ENCODE measurements at regions not wholly inside any gene's neighbourhood (a gene's known extent, or its start where the extent isn't known, plus 50 kb on each side); places are given as distances from the start of the nearest gene placed in this dataset.

GRCh38 chr20:40254023-40254772, 434.8 kb downstream of the MAFB start:
- Histone ChIP-seq H3K4me1 (ENCODE audit: insufficient read depth, low read length) (no peaks in the 10 kb centered on the region), H3K36me3 (ENCODE audit: insufficient read depth, low read length) (no peaks in the 10 kb centered on the region), H3K9me3 (ENCODE audit: insufficient read depth, low read depth, low read length) (no peaks in the 10 kb centered on the region), H3K27ac (ENCODE audit: low read depth, low read length) (no peak overlapping the region), H3K27me3 (ENCODE audit: insufficient read depth, low read length) (no peaks in the 10 kb centered on the region), H3K4me3 (ENCODE audit: low read length) (no peak overlapping the region), H3K9ac (ENCODE audit: low read depth, low read length) (no peak overlapping the region)
- 89% methylated on average over 3 of the region's 6 CpGs for WGBS

- 78% methylated on average over 9 of the region's 9 CpGs for WGBS
- Histone ChIP-seq H3K36me3 (ENCODE audit: insufficient read depth, low read length) (no peaks in the 10 kb centered on the region), H3K27me3 (ENCODE audit: insufficient read depth, low read length) (no peaks in the 10 kb centered on the region), H3K9me3 (ENCODE audit: insufficient read depth, low read depth, low read length) (no peaks in the 10 kb centered on the region), H3K4me1 (ENCODE audit: insufficient read depth, low read length) (no peaks in the 10 kb centered on the region), H3K4me3 (ENCODE audit: low read length) (no peak overlapping the region), H3K9ac (ENCODE audit: low read depth, low read length) (no peak overlapping the region), H3K27ac (ENCODE audit: low read depth, low read length) (no peak overlapping the region)
These were observed 437.6 kb downstream of the MAFB start for GRCh38 chr20:40251284-40251932.

- WGBS: 95% methylated on average over 3 of the region's 3 CpGs
These were observed 439.2 kb downstream of the MAFB start for GRCh38 chr20:40249805-40250204.

GRCh38 chr20:40245829-40246228, 443.2 kb downstream of the MAFB start:
- Histone ChIP-seq H3K4me3 (ENCODE audit: low read length) (no peak overlapping the region), H3K4me1 (ENCODE audit: insufficient read depth, low read length) (no peaks in the 10 kb centered on the region), H3K9ac (ENCODE audit: low read depth, low read length) (no peak overlapping the region), H3K36me3 (ENCODE audit: insufficient read depth, low read length) (no peaks in the 10 kb centered on the region), H3K27ac (ENCODE audit: low read depth, low read length) (no peak overlapping the region), H3K9me3 (ENCODE audit: insufficient read depth, low read depth, low read length) (no peaks in the 10 kb centered on the region), H3K27me3 (ENCODE audit: insufficient read depth, low read length) (no peaks in the 10 kb centered on the region)

More at GRCh38 chr20:40249805-40250204, 439.2 kb downstream of the MAFB start:
- no peak overlapping the region for H3K27ac ChIP-seq (ENCODE audit: low read depth, low read length)
- H3K4me1 ChIP-seq (ENCODE audit: insufficient read depth, low read length): no peaks in the 10 kb centered on the region
- H3K36me3 ChIP-seq (ENCODE audit: insufficient read depth, low read length): no peaks in the 10 kb centered on the region
- no peaks in the 10 kb centered on the region for H3K27me3 ChIP-seq (ENCODE audit: insufficient read depth, low read length)
- no peaks in the 10 kb centered on the region for H3K9me3 ChIP-seq (ENCODE audit: insufficient read depth, low read depth, low read length)
- H3K9ac ChIP-seq (ENCODE audit: low read depth, low read length): no peak overlapping the region
- H3K4me3 ChIP-seq (ENCODE audit: low read length): no peak overlapping the region

- H3K4me3 ChIP-seq (ENCODE audit: low read length): no peak overlapping the region
- 94% methylated on average over 4 of the region's 4 CpGs for WGBS
- no peaks in the 10 kb centered on the region for H3K9me3 ChIP-seq (ENCODE audit: insufficient read depth, low read depth, low read length)
- no peak overlapping the region for H3K9ac ChIP-seq (ENCODE audit: low read depth, low read length)
- H3K4me1 ChIP-seq (ENCODE audit: insufficient read depth, low read length): no peaks in the 10 kb centered on the region
- H3K36me3 ChIP-seq (ENCODE audit: insufficient read depth, low read length): no peaks in the 10 kb centered on the region
- no peak overlapping the region for H3K27ac ChIP-seq (ENCODE audit: low read depth, low read length)
- H3K27me3 ChIP-seq (ENCODE audit: insufficient read depth, low read length): no peaks in the 10 kb centered on the region
These were observed 444.8 kb downstream of the MAFB start for GRCh38 chr20:40244286-40244685.

GRCh38 chr20:40241596-40242343, 447.3 kb downstream of the MAFB start:
- no peaks in the 10 kb centered on the region for H3K9me3 ChIP-seq (ENCODE audit: insufficient read depth, low read depth, low read length)
- 92% methylated on average over 9 of the region's 9 CpGs for WGBS
- H3K36me3 ChIP-seq (ENCODE audit: insufficient read depth, low read length): no peaks in the 10 kb centered on the region
- H3K4me3 ChIP-seq (ENCODE audit: low read length): no peak overlapping the region
- H3K27ac ChIP-seq (ENCODE audit: low read depth, low read length): no peak overlapping the region
- no peaks in the 10 kb centered on the region for H3K27me3 ChIP-seq (ENCODE audit: insufficient read depth, low read length)
- H3K9ac ChIP-seq (ENCODE audit: low read depth, low read length): no peak overlapping the region
- H3K4me1 ChIP-seq (ENCODE audit: insufficient read depth, low read length): no peaks in the 10 kb centered on the region

- Histone ChIP-seq H3K36me3 (ENCODE audit: insufficient read depth, low read length) (no peaks in the 10 kb centered on the region), H3K9ac (ENCODE audit: low read depth, low read length) (no peak overlapping the region), H3K4me1 (ENCODE audit: insufficient read depth, low read length) (no peaks in the 10 kb centered on the region), H3K4me3 (ENCODE audit: low read length) (no peak overlapping the region), H3K9me3 (ENCODE audit: insufficient read depth, low read depth, low read length) (no peaks in the 10 kb centered on the region), H3K27me3 (ENCODE audit: insufficient read depth, low read length) (no peaks in the 10 kb centered on the region), H3K27ac (ENCODE audit: low read depth, low read length) (no peak overlapping the region)
- WGBS: 95% methylated on average over 3 of the region's 3 CpGs
These were observed 450.5 kb downstream of the MAFB start for GRCh38 chr20:40238511-40238910.

- WGBS: 89% methylated on average over 3 of the region's 3 CpGs
- no peaks in the 10 kb centered on the region for H3K4me1 ChIP-seq (ENCODE audit: insufficient read depth, low read length)
These were observed 454.4 kb downstream of the MAFB start for GRCh38 chr20:40234593-40234992.

GRCh38 chr20:40233406-40233805, 455.6 kb downstream of the MAFB start:
- H3K27me3 ChIP-seq (ENCODE audit: insufficient read depth, low read length): no peaks in the 10 kb centered on the region
- H3K36me3 ChIP-seq (ENCODE audit: insufficient read depth, low read length): no peaks in the 10 kb centered on the region
- no peak overlapping the region for H3K9ac ChIP-seq (ENCODE audit: low read depth, low read length)
- H3K4me1 ChIP-seq (ENCODE audit: insufficient read depth, low read length): no peaks in the 10 kb centered on the region
- H3K4me3 ChIP-seq (ENCODE audit: low read length): no peak overlapping the region
- no peaks in the 10 kb centered on the region for H3K9me3 ChIP-seq (ENCODE audit: insufficient read depth, low read depth, low read length)
- WGBS: 98% methylated on average over 3 of the region's 3 CpGs
- no peak overlapping the region for H3K27ac ChIP-seq (ENCODE audit: low read depth, low read length)

More at GRCh38 chr20:40234593-40234992, 454.4 kb downstream of the MAFB start:
- H3K4me3 ChIP-seq (ENCODE audit: low read length): no peak overlapping the region
- H3K27me3 ChIP-seq (ENCODE audit: insufficient read depth, low read length): no peaks in the 10 kb centered on the region
- H3K9me3 ChIP-seq (ENCODE audit: insufficient read depth, low read depth, low read length): no peaks in the 10 kb centered on the region
- no peak overlapping the region for H3K9ac ChIP-seq (ENCODE audit: low read depth, low read length)
- no peaks in the 10 kb centered on the region for H3K36me3 ChIP-seq (ENCODE audit: insufficient read depth, low read length)
- H3K27ac ChIP-seq (ENCODE audit: low read depth, low read length): no peak overlapping the region

GRCh38 chr20:40232756-40233155, 456.3 kb downstream of the MAFB start:
- Histone ChIP-seq H3K9me3 (ENCODE audit: insufficient read depth, low read depth, low read length) (no peaks in the 10 kb centered on the region), H3K9ac (ENCODE audit: low read depth, low read length) (no peak overlapping the region), H3K27ac (ENCODE audit: low read depth, low read length) (no peak overlapping the region)

GRCh38 chr20:40232273-40232672, 456.8 kb downstream of the MAFB start:
- H3K9ac ChIP-seq (ENCODE audit: low read depth, low read length): no peak overlapping the region
- H3K27ac ChIP-seq (ENCODE audit: low read depth, low read length): no peak overlapping the region
- no peaks in the 10 kb centered on the region for H3K36me3 ChIP-seq (ENCODE audit: insufficient read depth, low read length)
- no peak overlapping the region for H3K4me3 ChIP-seq (ENCODE audit: low read length)
- H3K27me3 ChIP-seq (ENCODE audit: insufficient read depth, low read length): no peaks in the 10 kb centered on the region
- no peaks in the 10 kb centered on the region for H3K9me3 ChIP-seq (ENCODE audit: insufficient read depth, low read depth, low read length)
- no peaks in the 10 kb centered on the region for H3K4me1 ChIP-seq (ENCODE audit: insufficient read depth, low read length)
- 86% methylated on average over 1 of the region's 1 CpG for WGBS

More at GRCh38 chr20:40232756-40233155, 456.3 kb downstream of the MAFB start:
- H3K4me3 ChIP-seq (ENCODE audit: low read length): no peak overlapping the region
- H3K4me1 ChIP-seq (ENCODE audit: insufficient read depth, low read length): no peaks in the 10 kb centered on the region
- H3K27me3 ChIP-seq (ENCODE audit: insufficient read depth, low read length): no peaks in the 10 kb centered on the region
- H3K36me3 ChIP-seq (ENCODE audit: insufficient read depth, low read length): no peaks in the 10 kb centered on the region
